SK-MEL-5 (cell line): ENCODE measurements at regions not wholly inside any gene's neighbourhood (a gene's known extent, or its start where the extent isn't known, plus 50 kb on each side); places are given as distances from the start of the nearest gene placed in this dataset.

ENCODE experiments used
- DNase-seq: peaks from one replicate; pipeline ENCODE4 v3.0.0-alpha.2; 2016; ENCODE audit warnings: low read depth, low spot score
- in situ Hi-C: cut with HindIII; loops from 2 replicates; pipeline ENCODE4 v1.10.0; 2016; ENCODE audit warnings: low sequenced_read_pairs, high pct_unique_total_duplicates, low pct_unique_long_range_greater_than_20kb

DNA sequence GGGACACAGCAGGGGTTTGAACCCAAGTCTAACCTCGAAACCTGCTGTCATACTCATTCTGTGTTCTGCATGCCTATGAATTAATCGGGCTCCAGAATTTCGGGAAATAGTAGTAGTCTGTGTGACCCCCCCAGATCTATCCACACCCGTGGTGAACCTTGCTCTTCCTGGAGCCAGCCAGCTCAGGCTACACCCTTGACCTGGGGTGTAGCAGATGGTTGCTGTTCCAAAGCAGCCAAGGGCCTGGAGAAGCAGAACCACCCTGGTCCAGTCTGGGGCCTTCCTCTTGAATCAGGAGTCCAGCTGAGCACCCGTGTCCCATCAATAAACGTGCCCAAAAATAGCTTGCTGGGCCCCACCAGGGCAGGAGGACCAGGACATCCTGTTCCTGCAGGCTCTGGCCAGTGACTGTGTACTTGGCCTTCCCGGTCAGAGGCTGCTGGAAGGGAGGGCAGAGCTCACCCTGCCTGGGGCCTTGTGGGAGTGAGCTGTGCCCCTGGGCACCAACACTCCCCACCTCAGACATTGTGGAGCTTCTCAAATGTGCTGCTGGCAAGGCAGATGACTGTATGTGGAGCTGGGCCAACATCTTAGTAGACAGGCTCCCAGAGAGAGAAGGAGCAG is 101.2 kb upstream of the ZNF716 start:
- no peak for DNase-seq
- in situ Hi-C loops: no loop called here

DNA sequence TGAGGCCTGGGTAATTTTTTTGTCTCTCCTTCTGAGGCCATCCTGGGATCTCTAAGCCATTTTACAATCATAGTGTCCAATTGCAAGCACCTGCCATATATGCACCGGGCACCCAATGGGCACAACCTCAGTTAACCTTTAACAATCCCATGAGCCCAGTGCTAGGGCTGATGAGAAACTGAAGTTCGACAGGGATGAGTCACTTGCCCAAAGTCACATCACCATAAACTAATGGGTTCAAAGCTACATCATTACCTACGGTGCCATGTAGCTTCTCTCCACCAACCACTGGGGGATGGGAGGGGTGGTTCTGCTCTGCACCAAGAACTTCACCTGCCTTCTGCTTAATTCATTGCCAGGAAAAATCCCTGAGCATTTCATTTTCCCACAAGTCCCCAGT is 95.8 kb upstream of the ZNF716 start:
- in situ Hi-C loops: no loop called here
- no peak for DNase-seq

GRCh38 chr7:57354679-57355338 is 95.2 kb upstream of the ZNF716 start:
- in situ Hi-C loops: no loop called here
- DNase-seq: no peak

DNA sequence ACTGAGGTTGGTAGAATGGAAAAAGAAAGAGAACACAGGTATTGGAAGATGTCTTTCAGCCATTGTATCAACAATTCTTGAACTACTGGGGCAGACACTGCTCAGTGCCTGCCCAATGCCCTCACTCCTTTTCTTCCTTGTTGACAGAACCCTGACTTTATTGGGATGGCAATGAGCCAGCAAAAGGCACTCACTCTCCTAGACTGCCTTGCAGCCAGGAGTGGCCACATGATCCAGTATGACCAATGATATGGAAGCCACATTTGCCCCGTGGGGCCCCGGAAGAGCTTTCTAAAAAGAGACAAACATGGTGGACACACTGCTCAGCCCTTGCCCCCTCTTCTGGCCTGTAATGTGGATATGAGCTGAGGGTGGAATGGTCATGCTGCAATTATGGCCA is 88.6 kb upstream of the ZNF716 start:
- DNase-seq: no peak
- in situ Hi-C loops: no loop called here

- in situ Hi-C loops: no loop called here
These were observed 87.1 kb upstream of the ZNF716 start for GRCh38 chr7:57362868-57363267.

GRCh38 chr7:57363321-57363720 is 86.7 kb upstream of the ZNF716 start:
- in situ Hi-C loops: no loop called here

More at GRCh38 chr7:57362868-57363267, 87.1 kb upstream of the ZNF716 start:
- no peak for DNase-seq

DNA sequence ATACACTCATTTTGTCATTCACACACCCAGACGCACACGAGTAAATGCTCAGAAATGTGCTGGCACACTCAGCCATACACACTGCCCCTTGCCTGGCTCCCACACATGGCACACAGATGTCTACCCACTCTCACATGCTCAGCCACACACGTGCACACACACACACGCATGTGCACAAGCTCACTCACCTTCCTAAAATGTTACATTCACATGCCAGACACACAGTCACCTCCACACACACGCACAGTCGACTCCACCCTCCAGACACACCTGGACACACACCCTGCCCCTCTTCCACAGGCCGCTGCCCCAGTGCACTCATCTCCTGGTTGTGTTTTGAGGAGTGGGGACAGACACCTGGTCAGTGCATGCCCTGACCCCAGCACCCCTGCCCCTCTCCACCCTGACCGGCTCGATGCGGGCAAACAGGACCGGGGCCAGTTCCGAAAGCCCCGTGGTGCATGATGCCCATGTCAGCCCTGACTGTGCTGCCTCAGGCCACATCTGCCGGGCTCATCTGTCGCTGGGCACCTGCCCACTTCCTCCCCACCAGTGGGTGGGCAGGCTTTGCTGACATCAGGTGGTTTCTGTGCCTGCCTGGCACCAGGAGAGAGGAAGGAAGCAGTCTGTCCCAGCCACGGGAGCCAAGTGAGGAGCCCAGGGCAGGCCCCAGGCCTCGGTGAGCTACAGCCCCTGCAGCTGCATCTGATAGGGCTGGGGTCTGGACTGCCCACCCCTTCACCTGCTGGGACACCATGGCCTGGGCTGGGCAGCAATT is 84.9 kb upstream of the ZNF716 start:
- in situ Hi-C loops: no loop called here

More at GRCh38 chr7:57363321-57363720, 86.7 kb upstream of the ZNF716 start:
- DNase-seq: no peak

GRCh38 chr7:57367171-57367570 is 82.8 kb upstream of the ZNF716 start:
- no peak for DNase-seq
- in situ Hi-C loops: no loop called here

More for the DNA sequence above, 84.9 kb upstream of the ZNF716 start:
- DNase-seq: no peak

GRCh38 chr7:57370066-57370738 is 79.8 kb upstream of the ZNF716 start:
- DNase-seq: no peak
- in situ Hi-C loops: no loop called here

GRCh38 chr7:57370739-57371098 is 79.3 kb upstream of the ZNF716 start:
- in situ Hi-C loops: no loop called here
- no peak for DNase-seq

DNA sequence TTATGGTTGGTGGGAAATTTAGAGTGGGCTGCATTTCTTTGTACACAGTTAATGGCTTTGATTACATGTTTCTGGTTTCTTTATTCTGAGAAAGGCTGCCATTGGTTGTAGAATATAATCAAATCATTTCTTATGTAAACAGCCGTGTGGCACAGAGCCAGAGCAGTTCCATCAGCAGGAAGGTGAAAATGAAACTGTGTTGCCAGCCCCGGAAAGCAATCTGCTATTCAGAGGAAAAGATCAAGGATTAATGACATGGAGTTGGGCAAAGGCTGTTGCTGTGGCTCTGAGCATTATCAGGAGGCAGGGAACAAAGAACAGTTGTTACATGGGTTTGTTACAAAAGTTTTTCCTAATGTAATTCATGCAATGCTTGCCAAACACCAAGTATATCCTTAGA is 74.2 kb upstream of the ZNF716 start:
- DNase-seq: no peak
- in situ Hi-C loops: no loop called here

GRCh38 chr7:57381581-57381980 is 68.4 kb upstream of the ZNF716 start:
- in situ Hi-C loops: no loop called here
- DNase-seq: no peak

DNA sequence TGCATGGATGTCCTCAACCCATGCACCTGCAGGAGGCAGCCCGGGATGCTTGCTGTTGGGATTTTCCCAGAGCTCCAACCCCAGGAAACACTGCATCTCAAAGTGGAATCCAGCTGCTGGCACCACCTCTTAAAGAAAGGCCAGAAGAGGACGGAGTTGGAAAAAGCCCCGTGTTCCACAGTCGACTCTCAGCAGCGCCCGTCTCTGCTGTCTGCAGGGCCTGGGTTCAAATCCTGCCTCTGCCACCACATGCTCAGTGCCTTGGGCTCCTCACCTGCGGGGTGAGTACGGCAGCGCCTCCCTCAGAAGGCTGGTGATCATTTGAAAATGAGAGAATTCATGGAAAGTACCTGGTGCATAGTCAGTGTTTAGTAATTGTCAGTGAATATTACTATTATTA is 65.6 kb upstream of the ZNF716 start:
- in situ Hi-C loops: no loop called here
- DNase-seq: no peak

- DNase-seq: no peak
- in situ Hi-C loops: no loop called here
These were observed 64.3 kb upstream of the ZNF716 start for GRCh38 chr7:57385668-57386067.

GRCh38 chr7:57388761-57389160 is 61.2 kb upstream of the ZNF716 start:
- no peak for DNase-seq
- in situ Hi-C loops: no loop called here

GRCh38 chr7:57398548-57398947 is 51.4 kb upstream of the ZNF716 start:
- DNase-seq: no peak
- in situ Hi-C loops: no loop called here

- DNase-seq: no peak
- in situ Hi-C loops: no loop called here
These were observed 50.6 kb upstream of the ZNF716 start for GRCh38 chr7:57399251-57399940.

DNA sequence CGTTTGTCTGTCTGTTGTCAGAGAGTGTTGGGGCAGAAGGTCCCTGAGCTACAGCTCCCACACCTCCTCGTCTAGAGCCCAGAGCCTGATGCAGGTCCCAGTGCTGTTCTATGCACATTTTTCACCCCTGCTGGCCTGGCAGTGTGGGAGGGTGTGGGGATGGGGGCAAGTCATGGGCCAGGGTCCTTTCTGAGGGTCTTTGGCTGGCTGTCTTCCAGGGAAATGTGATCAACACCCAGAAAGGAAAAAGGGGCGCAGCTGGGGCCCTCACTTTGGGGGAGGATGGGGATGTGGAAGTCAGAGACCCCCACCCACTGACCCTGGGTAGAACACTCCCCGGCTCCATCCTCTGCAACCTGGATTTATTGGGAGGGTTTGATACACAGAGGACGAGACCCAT is 50.0 kb upstream of the ZNF716 start:
- in situ Hi-C loops: no loop called here

More for the DNA sequence above, 50.0 kb upstream of the ZNF716 start:
- no peak for DNase-seq
